Uterus (tissue), 2 donors: ENCODE measurements at regions not wholly inside any gene's neighbourhood (a gene's known extent, or its start where the extent isn't known, plus 50 kb on each side); places are given as distances from the start of the nearest gene placed in this dataset.

Experiments
- CTCF ChIP-seq, 4 experiments: fragments of 200-600 bp in 2 of 4; fragments of 450-650 bp in 2 of 4; sonication (generic) in 2 of 4; IDR thresholded peaks; one replicate each; pipeline ENCODE4 v1.5.1; 2016 to 2019; ENCODE audit warnings: antibody characterized with exemption in 4 of 4, mild to moderate bottlenecking in 2 of 4, moderate library complexity in 1 of 4
- POLR2A ChIP-seq, 2 donors: fragments of 450-650 bp; IDR thresholded peaks; one replicate each; pipeline ENCODE4 v1.6.1; 2016; ENCODE audit warnings: antibody characterized with exemption in 2 of 2, mild to moderate bottlenecking in 1 of 2, moderate library complexity in 1 of 2

DNA sequence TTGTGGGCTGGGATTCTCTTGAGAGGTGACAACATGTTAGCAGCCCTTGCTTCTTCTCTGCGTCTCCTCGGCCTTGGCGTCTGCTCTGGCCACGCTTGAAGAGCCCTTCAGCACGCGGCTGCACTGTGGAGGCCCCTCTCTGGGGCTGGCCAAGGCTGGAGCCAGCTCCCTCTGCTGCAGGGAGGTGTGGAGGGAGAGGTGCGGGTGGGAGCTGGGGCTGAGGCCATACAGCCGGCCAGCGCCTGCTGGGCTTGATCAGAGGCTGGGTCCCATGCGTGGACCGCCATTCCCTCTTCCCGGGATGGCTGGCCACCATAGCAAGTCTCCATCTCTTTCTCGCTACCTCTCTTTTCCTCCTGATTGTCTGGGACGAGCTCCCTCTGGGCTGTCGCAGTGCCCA is 539.0 kb downstream of the PCDH7 start:
- TF ChIP-seq CTCF (IDR thresholded peaks at IDR 0.05) (no peak), POLR2A (IDR thresholded peaks at IDR 0.05) (no peak)
